Left lung (tissue), 4 donors: ENCODE measurements at regions not wholly inside any gene's neighbourhood (a gene's known extent, or its start where the extent isn't known, plus 50 kb on each side); places are given as distances from the start of the nearest gene placed in this dataset.

ENCODE experiments used
- ATAC-seq: fragments of 200-7000 bp; cut with Tn5 transposase; one replicate; pipeline ENCODE4 v1.9.1; 2020; ENCODE audit warnings: moderate library complexity
- DNase-seq, 4 donors: peaks; one replicate each; pipeline ENCODE4 v3.0.0-alpha.2; 2013 to 2020
- H3K27ac ChIP-seq, 2 donors: fragments of 200-600 bp; sonication (generic) in 1 of 2; one replicate each; pipeline versions ENCODE4 v1.5.0 to v1.8.0; 2020 to 2021
- H3K27me3 ChIP-seq, 2 donors: fragments of 200-600 bp; sonication (generic) in 1 of 2; one replicate each; pipeline versions ENCODE4 v1.5.0 to v1.8.0; 2020 to 2021
- H3K36me3 ChIP-seq, 2 donors: fragments of 200-600 bp; sonication (generic) in 1 of 2; one replicate each; pipeline versions ENCODE4 v1.5.0 to v1.8.0; 2020 to 2021
- H3K4me1 ChIP-seq, 2 donors: fragments of 200-600 bp; one replicate each; pipeline ENCODE4 v1.8.0; 2021
- H3K4me3 ChIP-seq, 2 donors: fragments of 200-600 bp; sonication (generic) in 1 of 2; one replicate each; pipeline versions ENCODE4 v1.5.0 to v1.8.0; 2020 to 2021; ENCODE audit warnings: mild to moderate bottlenecking in 1 of 2
- H3K9me3 ChIP-seq, 2 donors: fragments of 200-600 bp; sonication (generic) in 1 of 2; one replicate each; pipeline versions ENCODE4 v1.5.0 to v1.8.0; 2020 to 2021
- CTCF ChIP-seq, 2 donors: fragments of 200-600 bp; sonication (generic) in 1 of 2; IDR thresholded peaks; one replicate each; pipeline versions ENCODE4 v1.5.0 to v1.8.0; 2021; ENCODE audit warnings: antibody characterized with exemption in 2 of 2
- intact Hi-C, 2 donors: fragments of 100-400 bp; cut with DNase I; formaldehyde crosslinking; loops; one replicate each; pipeline versions ENCODE4 v1.11.2 to v1.14.2; 2022
- donor health status: DM: no; HTN: yes; CAD: no.
- donor health status: DM: no; HTN: no; CAD: no.

- Histone ChIP-seq H3K36me3 (no peaks in the 10 kb centered on the region), H3K9me3 (peaks cover 0 to 10% of the 10 kb centered on the region in 2 donors), H3K27ac (no peak overlapping the region), H3K4me1 (no peaks in the 10 kb centered on the region), H3K27me3 (no peaks in the 10 kb centered on the region), H3K4me3 (no peak overlapping the region)
- no peak for ATAC-seq
- intact Hi-C loops = no loop called here
- no peak for DNase-seq
- no peak for TF ChIP-seq CTCF (IDR thresholded peaks at IDR 0.05)
Measured at GRCh38 chr2:150190546-150190945, 296.9 kb downstream of the RND3 start.

- DNase-seq (no peak), ATAC-seq (no peak)
- Histone ChIP-seq H3K4me3 (no peak overlapping the region), H3K36me3 (no peaks in the 10 kb centered on the region), H3K9me3 (peaks cover 0 to 7% of the 10 kb centered on the region in 2 donors), H3K27me3 (no peaks in the 10 kb centered on the region), H3K27ac (no peak overlapping the region), H3K4me1 (no peaks in the 10 kb centered on the region)
- intact Hi-C loops = no loop called here
- no peak for TF ChIP-seq CTCF (IDR thresholded peaks at IDR 0.05)
Measured at GRCh38 chr2:150188800-150189199, 298.7 kb downstream of the RND3 start.

GRCh38 chr2:150188177-150188576 is 299.3 kb downstream of the RND3 start:
- no peak for TF ChIP-seq CTCF (IDR thresholded peaks at IDR 0.05)
- no peaks in the 10 kb centered on the region for H3K27me3 ChIP-seq
- H3K4me1 ChIP-seq = no peaks in the 10 kb centered on the region
- ATAC-seq (no peak), DNase-seq (no peak)
- intact Hi-C loops = no loop called here
- H3K4me3 ChIP-seq = no peak overlapping the region
- H3K36me3 ChIP-seq = no peaks in the 10 kb centered on the region
- H3K9me3 ChIP-seq = peaks cover 0 to 7% of the 10 kb centered on the region in 2 donors
- H3K27ac ChIP-seq = no peak overlapping the region

GRCh38 chr2:150182566-150183235 is 304.8 kb downstream of the RND3 start:
- no peak for DNase-seq

GRCh38 chr2:150178591-150178990 is 308.9 kb downstream of the RND3 start:
- no peaks in the 10 kb centered on the region for H3K27me3 ChIP-seq
- intact Hi-C loops = no loop called here
- no peak for DNase-seq
- H3K4me3 ChIP-seq = no peak overlapping the region
- no peaks in the 10 kb centered on the region for H3K36me3 ChIP-seq
- no peak overlapping the region for H3K27ac ChIP-seq
- H3K9me3 ChIP-seq = peaks cover 0 to 5% of the 10 kb centered on the region in 2 donors
- no peak for TF ChIP-seq CTCF (IDR thresholded peaks at IDR 0.05)
- ATAC-seq = no peak
- H3K4me1 ChIP-seq = no peaks in the 10 kb centered on the region

More at GRCh38 chr2:150182566-150183235, 304.8 kb downstream of the RND3 start:
- no peak for ATAC-seq
- Histone ChIP-seq H3K27ac (no peak overlapping the region), H3K4me1 (no peaks in the 10 kb centered on the region), H3K36me3 (no peaks in the 10 kb centered on the region), H3K4me3 (no peak overlapping the region), H3K9me3 (peaks cover 0 to 5% of the 10 kb centered on the region in 2 donors), H3K27me3 (no peaks in the 10 kb centered on the region)
- intact Hi-C loops = no loop called here
- TF ChIP-seq CTCF (IDR thresholded peaks at IDR 0.05) = no peak
